GM10266 (cell line): ENCODE measurements at regions not wholly inside any gene's neighbourhood (a gene's known extent, or its start where the extent isn't known, plus 50 kb on each side); places are given as distances from the start of the nearest gene placed in this dataset.
"Not testable (repeated sequence)": the region's sequence is repeated elsewhere in the genome, so short reads cannot be mapped to it uniquely, and the experiment has no call there.

Source experiments
- DNase-seq: peaks from one replicate; pipeline ENCODE4 v3.0.0; 2012; ENCODE audit errors: extremely low spot score
- CTCF ChIP-seq: IDR thresholded peaks from 2 replicates; pipeline ENCODE4 v1.5.1; 2012; ENCODE audit warnings: mild to moderate bottlenecking, low read depth; ENCODE audit not compliant: control insufficient read depth, insufficient read depth; ENCODE audit errors: missing control alignments

GRCh38 chr3:27044931-27045481 is 324.2 kb downstream of the NEK10 start:
- no peak for DNase-seq
- TF ChIP-seq CTCF, result no peak

GRCh38 chr3:27046351-27046750 is 322.8 kb downstream of the NEK10 start:
- TF ChIP-seq CTCF, result no peak
- DNase-seq, result no peak

- TF ChIP-seq CTCF, result no peak
- no peak for DNase-seq
These were observed 319.4 kb downstream of the NEK10 start for GRCh38 chr3:27049792-27050191.

GRCh38 chr3:27051527-27051926 is 317.7 kb downstream of the NEK10 start:
- DNase-seq, result not testable (repeated sequence)

DNA sequence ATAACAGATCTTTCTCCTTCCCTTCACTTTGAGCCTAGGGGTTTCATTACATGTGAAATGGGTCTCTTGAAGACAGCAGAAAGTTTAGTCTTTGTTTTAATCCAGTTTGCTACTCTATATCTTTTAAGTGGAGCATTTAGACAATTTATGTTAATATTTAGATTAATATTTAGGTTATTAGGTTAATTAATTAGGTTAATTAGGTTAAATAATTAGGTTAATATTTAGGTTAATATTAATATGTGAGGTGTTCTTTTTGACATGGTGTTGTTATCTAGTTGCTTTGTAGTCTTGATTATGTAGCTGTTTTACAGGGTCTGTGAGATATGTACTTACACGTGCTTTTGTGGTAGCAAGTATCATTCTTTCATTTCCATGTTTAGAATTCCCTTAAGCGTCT is 312.9 kb downstream of the NEK10 start:
- no peak for DNase-seq
- TF ChIP-seq CTCF, result no peak

DNA sequence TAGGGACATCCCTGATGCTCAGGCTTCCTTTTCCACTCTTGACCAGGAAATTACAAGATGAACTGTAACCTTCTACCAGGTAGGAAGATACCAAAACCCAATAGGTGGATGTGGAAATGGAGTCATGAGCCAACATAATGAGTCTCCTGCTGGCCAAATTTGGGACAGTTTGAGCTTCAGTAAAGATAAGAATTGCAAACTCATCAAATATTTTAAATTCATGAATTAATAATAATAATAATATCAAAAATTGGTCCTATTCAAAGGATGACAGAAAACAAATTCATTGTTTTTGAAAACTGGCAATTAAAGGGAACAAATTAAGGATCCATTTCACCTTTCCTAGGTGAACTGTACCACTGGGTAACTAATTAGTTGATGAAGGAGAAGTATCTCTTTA is 309.7 kb downstream of the NEK10 start:
- TF ChIP-seq CTCF, result no peak
- no peak for DNase-seq
